Neural progenitor cell (in vitro differentiated cells): ENCODE measurements at regions not wholly inside any gene's neighbourhood (a gene's known extent, or its start where the extent isn't known, plus 50 kb on each side); places are given as distances from the start of the nearest gene placed in this dataset.

ENCODE experiments used
- DNase-seq: peaks from one replicate; pipeline ENCODE4 v3.0.0-alpha.2; 2016; ENCODE audit warnings: low spot score
- H2AFZ ChIP-seq: fragments of 200-600 bp; sonication (generic); replicated peaks from 2 replicates; pipeline ENCODE4 v1.6.1; 2016; ENCODE audit warnings: antibody characterized with exemption
- H3F3A ChIP-seq: fragments of 200-600 bp; sonication (generic); 2 replicates; pipeline ENCODE4 v1.6.1; 2016; ENCODE audit warnings: antibody characterized with exemption, low read depth
- H3K27ac ChIP-seq: fragments of 200-600 bp; sonication (generic); 2 replicates; pipeline ENCODE4 v1.5.1; 2016; ENCODE audit warnings: mild to moderate bottlenecking
- H3K27me3 ChIP-seq: fragments of 200-600 bp; sonication (generic); 2 replicates; pipeline ENCODE4 v1.6.1; 2016; ENCODE audit warnings: mild to moderate bottlenecking, moderate library complexity
- H3K36me3 ChIP-seq: fragments of 200-600 bp; sonication (generic); 2 replicates; pipeline ENCODE4 v1.5.1; 2016
- H3K4me1 ChIP-seq: fragments of 200-600 bp; sonication (generic); 2 replicates; pipeline ENCODE4 v1.6.1; 2016; ENCODE audit warnings: mixed run types
- H3K4me2 ChIP-seq: fragments of 200-600 bp; sonication (generic); 2 replicates; pipeline ENCODE4 v1.6.1; 2016
- H3K4me3 ChIP-seq: fragments of 200-600 bp; sonication (generic); 2 replicates; pipeline ENCODE4 v1.5.1; 2016
- H3K79me2 ChIP-seq: fragments of 200-600 bp; sonication (generic); 2 replicates; pipeline ENCODE4 v1.6.1; 2016; ENCODE audit warnings: low read depth
- H3K9ac ChIP-seq: fragments of 200-600 bp; sonication (generic); 2 replicates; pipeline ENCODE4 v1.6.1; 2016
- H3K9me3 ChIP-seq: fragments of 200-600 bp; sonication (generic); 2 replicates; pipeline ENCODE4 v1.5.1; 2016; ENCODE audit warnings: low read depth
- H4K20me1 ChIP-seq: fragments of 200-600 bp; sonication (generic); 2 replicates; pipeline ENCODE4 v1.6.1; 2016; ENCODE audit warnings: low read depth
- H3K27ac Mint-ChIP-seq: 3 replicates; pipeline ENCODE4 v1.8.0; 2021; ENCODE audit warnings: mixed read lengths
- H3K27me3 Mint-ChIP-seq: 2 replicates; pipeline ENCODE4 v1.8.0; 2022; ENCODE audit warnings: low read depth, mild to moderate bottlenecking, inconsistent platforms, moderate library complexity, mixed read lengths; ENCODE audit not compliant: insufficient read depth
- H3K36me3 Mint-ChIP-seq: 3 replicates; pipeline ENCODE4 v1.8.0; 2021; ENCODE audit warnings: mixed read lengths
- H3K4me1 Mint-ChIP-seq: 3 replicates; pipeline ENCODE4 v1.8.0; 2021; ENCODE audit warnings: mixed read lengths
- H3K4me3 Mint-ChIP-seq: 3 replicates; pipeline ENCODE4 v1.8.0; 2021; ENCODE audit warnings: mild to moderate bottlenecking, moderate library complexity, mixed read lengths
- H3K9me3 Mint-ChIP-seq: 3 replicates; pipeline ENCODE4 v1.8.0; 2020; ENCODE audit warnings: mixed read lengths
- EZH2 ChIP-seq: fragments of 200-600 bp; sonication (generic); IDR thresholded peaks from 2 replicates; pipeline ENCODE4 v1.6.1; 2017; ENCODE audit warnings: antibody characterized with exemption, mild to moderate bottlenecking, moderate library complexity
- EZH2phosphoT487 ChIP-seq: fragments of 200-600 bp; sonication (generic); IDR thresholded peaks from 2 replicates; pipeline ENCODE4 v1.6.1; 2017; ENCODE audit warnings: antibody characterized with exemption
- TF ChIP-seq, protein P1 (sequence below): fragments of 200-600 bp; sonication (generic); IDR thresholded peaks from 2 replicates; pipeline ENCODE4 v1.5.1; 2017; ENCODE audit warnings: antibody characterized with exemption, mild to moderate bottlenecking

- H3K36me3 ChIP-seq = peaks cover 4% of the 10 kb centered on the region
- no peak overlapping the region for H3K27ac Mint-ChIP-seq
- no peaks in the 10 kb centered on the region for H3K4me1 ChIP-seq
- no peaks in the 10 kb centered on the region for H4K20me1 ChIP-seq
- H3K9me3 Mint-ChIP-seq = peaks cover 5% of the 10 kb centered on the region
- peaks cover 2% of the 10 kb centered on the region for H3K27me3 Mint-ChIP-seq
- H3K9me3 ChIP-seq = no peaks in the 10 kb centered on the region
- no peak overlapping the region for H2AFZ ChIP-seq
- H3K36me3 Mint-ChIP-seq = no peaks in the 10 kb centered on the region
- H3K27ac ChIP-seq = no peak overlapping the region
- no peak overlapping the region for H3K9ac ChIP-seq
- DNase-seq = no peak
- no peak overlapping the region for H3K4me3 ChIP-seq
- H3F3A ChIP-seq = no peaks in the 10 kb centered on the region
- no peaks in the 10 kb centered on the region for H3K79me2 ChIP-seq
- H3K4me2 ChIP-seq = no peak overlapping the region
- H3K4me3 Mint-ChIP-seq = no peak overlapping the region
- H3K4me1 Mint-ChIP-seq = no peaks in the 10 kb centered on the region
- TF ChIP-seq EZH2phosphoT487 (no peak), EZH2 (no peak)
- TF ChIP-seq, protein P1, sequence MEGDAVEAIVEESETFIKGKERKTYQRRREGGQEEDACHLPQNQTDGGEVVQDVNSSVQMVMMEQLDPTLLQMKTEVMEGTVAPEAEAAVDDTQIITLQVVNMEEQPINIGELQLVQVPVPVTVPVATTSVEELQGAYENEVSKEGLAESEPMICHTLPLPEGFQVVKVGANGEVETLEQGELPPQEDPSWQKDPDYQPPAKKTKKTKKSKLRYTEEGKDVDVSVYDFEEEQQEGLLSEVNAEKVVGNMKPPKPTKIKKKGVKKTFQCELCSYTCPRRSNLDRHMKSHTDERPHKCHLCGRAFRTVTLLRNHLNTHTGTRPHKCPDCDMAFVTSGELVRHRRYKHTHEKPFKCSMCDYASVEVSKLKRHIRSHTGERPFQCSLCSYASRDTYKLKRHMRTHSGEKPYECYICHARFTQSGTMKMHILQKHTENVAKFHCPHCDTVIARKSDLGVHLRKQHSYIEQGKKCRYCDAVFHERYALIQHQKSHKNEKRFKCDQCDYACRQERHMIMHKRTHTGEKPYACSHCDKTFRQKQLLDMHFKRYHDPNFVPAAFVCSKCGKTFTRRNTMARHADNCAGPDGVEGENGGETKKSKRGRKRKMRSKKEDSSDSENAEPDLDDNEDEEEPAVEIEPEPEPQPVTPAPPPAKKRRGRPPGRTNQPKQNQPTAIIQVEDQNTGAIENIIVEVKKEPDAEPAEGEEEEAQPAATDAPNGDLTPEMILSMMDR = no peak
- H3K27me3 ChIP-seq = no peaks in the 10 kb centered on the region
Measured at GRCh38 chr21:19998453-19998852, 999.8 kb upstream of the NCAM2 start.

GRCh38 chr21:19999369-20000272 lies 998.6 kb upstream of the NCAM2 start:
- H3K36me3 ChIP-seq = peaks cover 4% of the 10 kb centered on the region
- no peaks in the 10 kb centered on the region for H4K20me1 ChIP-seq
- Mint-ChIP-seq H3K4me3 (no peak overlapping the region), H3K36me3 (no peaks in the 10 kb centered on the region), H3K4me1 (peaks cover 6% of the 10 kb centered on the region), H3K9me3 (peaks cover 5% of the 10 kb centered on the region), H3K27ac (no peak overlapping the region), H3K27me3 (peaks cover 2% of the 10 kb centered on the region)
- DNase-seq = no peak
- no peaks in the 10 kb centered on the region for H3K79me2 ChIP-seq
- H3K27ac ChIP-seq = no peak overlapping the region
- no peak overlapping the region for H3K9ac ChIP-seq
- H3F3A ChIP-seq = no peaks in the 10 kb centered on the region
- no peak overlapping the region for H3K4me3 ChIP-seq
- H3K9me3 ChIP-seq = no peaks in the 10 kb centered on the region
- H3K27me3 ChIP-seq = no peaks in the 10 kb centered on the region
- peaks cover 5% of the 10 kb centered on the region for H3K4me1 ChIP-seq
- TF ChIP-seq EZH2 (no peak), EZH2phosphoT487 (no peak)
- TF ChIP-seq, protein P1 = no peak
- H3K4me2 ChIP-seq = no peak overlapping the region
- H2AFZ ChIP-seq = no peak overlapping the region

DNA sequence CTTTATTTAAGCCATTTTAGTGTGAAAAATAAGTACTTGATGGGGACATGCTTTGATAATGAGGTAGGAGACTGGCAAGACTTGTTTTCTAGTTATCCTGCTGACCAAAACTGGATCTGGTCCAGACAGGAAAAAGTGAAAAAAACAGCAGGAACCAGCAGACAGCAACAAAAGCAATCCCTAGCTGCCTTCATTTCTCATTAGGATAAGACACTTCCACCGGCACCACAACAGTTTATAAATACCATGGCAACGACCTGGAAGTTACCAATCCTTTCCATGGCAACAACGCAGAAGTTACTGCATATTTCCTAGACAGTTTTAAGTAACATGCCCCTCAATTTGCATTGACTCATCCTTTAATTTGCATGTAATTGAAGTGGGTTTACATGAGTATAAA lies 993.8 kb upstream of the NCAM2 start:
- Histone ChIP-seq H2AFZ (peak overlapping the region; percentile 57), H3K9ac (no peak overlapping the region), H3K4me2 (no peak overlapping the region), H3F3A (no peaks in the 10 kb centered on the region), H3K36me3 (peaks cover 4% of the 10 kb centered on the region), H3K27me3 (no peaks in the 10 kb centered on the region), H3K27ac (no peak overlapping the region), H3K4me3 (no peak overlapping the region), H3K9me3 (no peaks in the 10 kb centered on the region), H4K20me1 (no peaks in the 10 kb centered on the region), H3K4me1 (peaks cover 5% of the 10 kb centered on the region), H3K79me2 (no peaks in the 10 kb centered on the region)
- H3K4me1 Mint-ChIP-seq = peaks cover 9% of the 10 kb centered on the region
- H3K36me3 Mint-ChIP-seq = no peaks in the 10 kb centered on the region
- no peak overlapping the region for H3K27ac Mint-ChIP-seq
- no peak for DNase-seq
- no peaks in the 10 kb centered on the region for H3K9me3 Mint-ChIP-seq
- H3K4me3 Mint-ChIP-seq = no peak overlapping the region
- H3K27me3 Mint-ChIP-seq = no peaks in the 10 kb centered on the region
- TF ChIP-seq EZH2phosphoT487 (no peak), EZH2 (no peak)
- TF ChIP-seq, protein P1 = no peak
